ENCODE measurements at regions not wholly inside any gene's neighbourhood (a gene's known extent, or its start where the extent isn't known, plus 50 kb on each side); places are given as distances from the start of the nearest gene placed in this dataset.
"Not testable (repeated sequence)": the region's sequence is repeated elsewhere in the genome, so short reads cannot be mapped to it uniquely, and the experiment has no call there.

DNA sequence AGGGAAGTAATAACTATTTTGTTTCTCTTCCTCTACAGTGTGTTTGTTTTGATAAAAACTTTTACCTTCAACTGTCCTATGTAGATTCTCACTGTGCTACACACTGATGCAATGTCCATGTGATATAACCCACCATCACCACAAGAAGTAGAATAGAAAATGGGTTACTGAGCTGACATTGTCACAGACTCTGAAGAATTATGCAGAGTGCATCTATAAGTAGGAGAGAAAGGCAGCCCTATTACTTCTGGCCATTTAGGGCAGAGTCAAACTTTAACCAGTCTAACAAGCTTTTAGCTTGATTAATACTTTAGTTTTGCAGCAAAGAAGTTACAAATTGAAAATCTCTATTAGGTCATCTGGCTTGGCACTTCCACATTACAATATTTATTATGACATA is 354.0 kb upstream of the CDH8 start:
- no peak for DNase-seq (ENCODE audit: low read depth)

GRCh38 chr16:62386411-62386810 is 350.2 kb upstream of the CDH8 start:
- no peak for DNase-seq (ENCODE audit: low read depth)

GRCh38 chr16:62383941-62384340 is 347.7 kb upstream of the CDH8 start:
- DNase-seq (ENCODE audit: low read depth) = no peak

DNA sequence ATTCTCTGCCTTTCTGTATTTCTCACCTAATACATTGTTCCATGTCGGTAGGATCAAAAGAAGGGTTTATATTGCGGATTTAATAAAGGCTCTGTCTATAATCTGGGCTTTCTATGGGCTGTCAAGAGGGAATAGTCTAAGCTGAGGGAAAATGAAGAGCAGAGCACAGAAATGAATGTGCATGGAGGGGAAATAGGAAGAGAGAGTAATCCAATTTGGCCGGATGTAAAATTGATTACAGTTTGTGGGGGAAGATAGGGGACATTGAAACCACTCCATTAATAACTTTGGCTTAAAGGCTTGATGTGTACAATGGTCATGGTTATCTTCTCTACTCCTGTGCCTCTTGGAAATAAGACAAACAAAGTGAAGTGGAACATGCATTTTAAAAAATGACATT is 334.2 kb upstream of the CDH8 start:
- DNase-seq (ENCODE audit: low read depth) = no peak

DNA sequence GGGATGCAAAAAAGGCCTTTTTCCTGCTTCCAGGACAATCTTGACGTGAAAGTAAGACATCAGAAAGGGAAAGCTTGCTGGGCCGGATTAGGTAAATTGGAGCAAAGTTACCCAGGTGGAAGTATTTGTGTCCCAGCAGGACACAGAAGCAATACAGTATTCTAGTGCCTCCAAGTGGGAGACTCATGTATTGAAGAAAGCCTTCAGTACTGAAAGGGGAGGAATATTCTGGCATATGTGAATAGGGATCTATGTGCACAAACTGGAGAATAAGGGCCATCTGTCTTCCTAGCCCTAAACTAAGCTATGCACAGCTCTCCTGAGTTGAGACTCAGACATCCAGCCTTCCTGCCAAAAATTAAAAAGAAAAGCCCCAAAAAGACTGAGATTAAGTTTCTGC is 327.3 kb upstream of the CDH8 start:
- DNase-seq (ENCODE audit: low read depth) = no peak

DNA sequence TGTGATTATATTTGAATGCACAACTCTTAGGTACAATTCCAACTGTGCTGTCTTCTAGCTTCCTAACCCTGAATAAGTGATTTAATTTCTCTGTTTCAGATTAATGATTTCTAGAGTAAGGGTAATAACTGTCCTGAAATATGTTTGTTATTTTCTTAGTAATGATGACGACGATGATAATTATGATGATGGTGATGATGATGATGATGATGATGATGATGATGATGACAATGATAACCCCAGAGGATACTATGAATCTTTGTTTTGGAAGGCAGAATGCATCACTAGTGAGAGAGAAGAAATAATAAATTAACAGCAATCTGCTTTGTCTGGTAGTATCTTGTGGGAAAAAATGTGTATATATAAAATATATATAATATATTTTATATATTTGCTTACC is 317.1 kb upstream of the CDH8 start:
- DNase-seq (ENCODE audit: low read depth) = no peak

GRCh38 chr16:62342216-62342615 is 306.0 kb upstream of the CDH8 start:
- no peak for DNase-seq (ENCODE audit: low read depth)

DNA sequence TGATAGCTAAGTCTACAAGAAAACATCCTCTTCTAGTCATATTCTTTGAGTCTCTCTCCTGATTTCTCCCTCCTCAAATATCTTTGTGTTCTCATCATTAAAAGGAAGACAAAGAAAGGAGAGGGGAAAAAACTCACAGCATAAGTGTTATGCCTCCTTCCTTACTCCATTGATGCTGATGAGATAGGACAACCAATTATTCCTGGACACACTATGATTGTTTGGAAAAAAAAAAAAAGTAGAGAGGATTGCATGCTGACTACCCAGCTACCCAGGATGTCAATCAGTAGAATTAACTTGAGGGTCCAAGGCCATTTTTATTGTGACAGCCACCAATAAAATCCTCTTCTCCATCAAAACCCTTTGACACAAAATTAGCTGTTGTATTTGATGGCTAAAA is 299.1 kb upstream of the CDH8 start:
- no peak for DNase-seq (ENCODE audit: low read depth)

DNA sequence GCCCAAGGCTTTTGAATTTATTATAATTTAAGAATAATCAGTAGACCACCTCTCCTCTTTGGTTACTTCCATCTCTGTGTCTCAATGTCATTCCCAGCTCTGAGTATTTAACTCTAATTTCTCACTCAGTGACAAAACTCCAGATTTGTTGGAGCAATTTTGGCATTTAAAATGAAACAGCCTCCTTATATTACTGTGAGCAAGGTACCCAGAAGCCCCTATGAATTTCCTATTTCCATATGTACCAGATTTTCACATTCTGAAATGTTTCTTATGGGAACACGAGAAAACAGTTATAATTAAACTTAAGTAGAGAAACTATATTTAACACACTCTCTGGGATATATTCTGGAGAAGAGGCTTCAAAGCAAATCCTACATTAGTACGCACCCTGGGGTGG is 285.4 kb upstream of the CDH8 start:
- no peak for DNase-seq (ENCODE audit: low read depth)

DNA sequence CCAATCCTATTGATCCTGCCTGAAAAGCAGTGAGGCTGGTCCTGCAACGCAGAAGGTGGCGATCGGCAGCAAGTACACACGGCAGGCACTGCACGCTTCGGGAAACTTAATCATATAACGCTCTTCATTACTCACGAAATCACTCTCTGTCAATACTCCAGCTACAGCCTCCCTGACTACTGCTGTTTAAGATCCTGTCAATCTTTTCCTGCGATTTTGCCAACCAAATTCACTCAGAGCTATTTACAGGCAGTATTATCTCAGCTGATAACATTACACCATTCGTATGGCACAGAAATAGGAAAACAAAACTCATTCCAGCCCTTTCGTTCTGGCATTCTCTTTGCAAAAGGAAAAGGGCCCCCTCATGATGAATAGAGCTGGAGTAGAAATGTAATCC is 262.4 kb upstream of the CDH8 start:
- no peak for DNase-seq (ENCODE audit: low read depth)

DNA sequence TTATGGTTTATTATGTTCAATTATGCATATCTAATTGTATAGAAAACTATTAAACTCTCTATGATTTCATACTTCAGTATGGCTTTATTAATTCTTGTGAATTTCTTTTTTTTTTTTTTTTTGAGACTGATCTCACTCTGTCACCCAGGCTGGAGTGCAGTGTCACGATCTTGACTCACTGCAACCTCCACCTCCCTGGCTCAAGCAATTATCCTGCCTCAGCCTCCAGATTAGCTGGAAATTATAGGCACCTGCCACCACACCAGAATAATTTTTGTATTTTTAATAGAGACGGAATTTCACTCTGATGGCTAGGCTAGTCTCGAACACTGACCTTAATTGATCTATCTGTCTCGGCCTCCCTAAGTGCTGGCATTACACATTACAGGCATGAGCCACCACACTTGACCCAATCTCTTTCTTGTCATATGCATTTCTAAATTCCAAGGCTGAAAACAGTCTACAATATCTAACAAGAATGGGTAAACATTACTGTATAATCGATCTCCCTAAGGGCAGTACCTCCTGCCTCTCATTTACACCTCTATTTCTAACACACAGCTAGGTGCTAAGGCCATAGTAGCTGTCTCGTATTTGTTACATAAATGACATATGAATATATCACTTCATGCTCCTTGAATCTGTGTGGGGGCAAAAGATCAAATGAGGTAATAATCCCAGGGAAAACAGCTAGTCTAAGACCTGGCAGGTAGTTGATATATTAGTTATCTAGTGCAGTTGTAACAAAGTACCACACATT is 258.2 kb upstream of the CDH8 start:
- no peak for DNase-seq (ENCODE audit: low read depth)

DNA sequence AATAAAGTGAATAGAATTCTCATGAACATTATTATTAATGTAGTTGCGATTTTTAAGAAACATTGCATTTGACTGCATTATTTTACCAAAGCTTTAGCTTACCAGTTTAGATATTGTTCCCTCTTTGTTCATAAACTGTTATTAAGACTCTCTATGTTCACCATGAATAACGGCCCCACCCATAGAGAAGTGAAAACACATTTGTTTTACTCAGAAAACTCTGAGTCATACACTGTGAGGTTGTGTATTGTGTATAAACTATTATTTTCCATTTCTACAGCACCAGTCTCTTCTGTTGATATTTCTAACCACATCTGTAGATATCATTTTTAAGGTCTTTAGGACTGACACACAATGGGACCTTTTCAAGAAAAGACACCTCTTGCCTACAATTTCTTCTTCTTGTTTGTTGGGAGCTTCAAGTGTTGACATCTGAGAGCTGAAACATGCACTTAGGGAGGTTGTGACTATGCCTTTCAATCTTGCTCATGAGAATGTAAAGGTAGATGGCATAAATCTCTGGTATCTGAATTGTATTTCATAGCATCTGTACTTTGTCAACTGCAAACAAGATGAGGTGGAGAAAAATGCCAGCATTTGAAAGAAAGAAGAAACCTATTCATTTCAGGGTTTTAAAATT is 252.9 kb upstream of the CDH8 start:
- DNase-seq (ENCODE audit: low read depth) = no peak

- DNase-seq (ENCODE audit: low read depth) = no peak
Observed at GRCh38 chr16:62280506-62280905, 244.3 kb upstream of the CDH8 start.

GRCh38 chr16:62277942-62278341 is 241.7 kb upstream of the CDH8 start:
- no peak for DNase-seq (ENCODE audit: low read depth)

GRCh38 chr16:62276637-62277036 is 240.4 kb upstream of the CDH8 start:
- no peak for DNase-seq (ENCODE audit: low read depth)

DNA sequence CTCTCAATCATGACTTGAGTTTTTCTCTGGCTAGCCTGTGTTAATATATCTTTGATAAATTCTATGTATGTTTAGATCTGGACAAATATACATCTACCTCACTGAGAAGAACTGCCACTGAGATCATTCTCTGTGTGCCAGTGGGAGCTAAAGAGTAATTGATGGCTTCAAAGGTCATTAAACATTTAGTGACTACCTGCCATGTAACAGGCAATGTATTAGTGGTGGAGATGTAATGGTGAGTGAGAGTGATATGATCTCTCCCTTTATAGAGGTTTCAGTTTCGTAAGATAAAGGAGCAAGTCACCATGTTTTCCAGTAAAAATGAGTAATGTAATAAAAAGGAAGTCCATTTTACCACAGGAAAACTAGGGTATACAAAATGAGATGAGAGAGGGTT is 235.8 kb upstream of the CDH8 start:
- DNase-seq (ENCODE audit: low read depth) = no peak

DNA sequence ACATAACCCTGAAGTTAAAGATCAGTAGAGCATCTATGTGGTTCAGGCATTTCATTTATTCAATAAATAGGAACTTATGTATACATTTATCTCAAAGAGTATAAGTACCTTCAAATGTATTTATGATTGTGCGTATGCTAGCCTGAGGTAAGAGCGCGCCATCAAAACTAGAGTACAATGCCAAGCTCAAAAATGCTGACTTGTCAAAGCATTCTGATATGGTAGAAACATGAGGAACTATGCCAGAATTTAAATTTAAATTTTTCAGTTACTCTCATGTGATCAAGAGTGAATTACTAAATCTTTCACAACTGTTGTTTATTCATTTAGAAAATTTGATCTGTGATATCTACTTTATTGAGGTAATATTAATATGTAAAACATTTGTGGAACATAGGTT is 225.5 kb upstream of the CDH8 start:
- no peak for DNase-seq (ENCODE audit: low read depth)

DNA sequence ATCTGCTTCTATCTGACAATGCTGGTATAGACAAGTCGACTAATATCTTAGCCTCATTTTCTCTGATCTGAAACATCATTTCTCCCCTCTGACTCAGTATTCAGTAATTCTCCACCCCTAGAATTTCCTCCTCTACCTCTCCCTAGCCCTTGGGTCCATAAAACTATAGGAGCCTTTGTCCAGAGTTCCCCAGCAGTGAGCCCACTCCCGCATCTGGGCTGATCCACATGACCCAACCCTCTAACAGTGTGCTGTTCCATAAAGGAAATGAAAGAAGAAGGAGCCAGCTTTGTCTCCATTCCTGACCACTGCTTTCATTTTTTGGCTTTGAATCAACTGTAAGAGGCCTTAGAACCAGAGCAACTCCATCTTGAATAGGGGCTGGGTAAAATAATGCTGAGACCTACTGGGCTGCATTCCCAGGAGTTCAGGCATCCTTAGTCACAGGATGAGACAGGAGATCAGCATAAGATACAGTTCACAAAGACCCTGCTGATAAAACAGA is 222.7 kb upstream of the CDH8 start:
- DNase-seq (ENCODE audit: low read depth) = not testable (repeated sequence)

GRCh38 chr16:62256406-62256805 is 220.2 kb upstream of the CDH8 start:
- DNase-seq (ENCODE audit: low read depth) = no peak

GRCh38 chr16:62254847-62255246 is 218.6 kb upstream of the CDH8 start:
- peak; percentile 10 for DNase-seq (ENCODE audit: low read depth)

DNA sequence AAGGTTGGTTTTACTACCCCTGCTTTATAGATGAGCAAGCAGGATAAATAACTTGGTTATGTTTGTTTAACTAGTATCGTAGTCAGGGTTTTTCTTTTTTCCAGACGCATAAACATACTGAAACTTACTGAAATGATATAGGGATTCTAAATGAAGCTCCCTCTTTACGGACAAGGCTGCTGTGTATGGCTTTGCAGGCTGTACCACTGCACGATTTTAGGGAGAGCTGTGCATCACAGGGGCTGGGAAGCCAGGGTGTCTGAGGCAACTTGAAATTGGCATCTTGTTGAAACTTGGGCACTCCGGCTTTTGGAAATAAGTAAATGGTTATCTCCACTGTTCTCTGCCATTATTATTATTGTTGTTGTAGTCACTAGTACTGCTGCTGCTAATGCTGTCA is 218.1 kb upstream of the CDH8 start:
- DNase-seq (ENCODE audit: low read depth) = no peak

GRCh38 chr16:62253966-62254365 is 217.7 kb upstream of the CDH8 start:
- no peak for DNase-seq (ENCODE audit: low read depth)

- no peak for DNase-seq (ENCODE audit: low read depth)
Observed at GRCh38 chr16:62249069-62249468, 212.8 kb upstream of the CDH8 start.

DNA sequence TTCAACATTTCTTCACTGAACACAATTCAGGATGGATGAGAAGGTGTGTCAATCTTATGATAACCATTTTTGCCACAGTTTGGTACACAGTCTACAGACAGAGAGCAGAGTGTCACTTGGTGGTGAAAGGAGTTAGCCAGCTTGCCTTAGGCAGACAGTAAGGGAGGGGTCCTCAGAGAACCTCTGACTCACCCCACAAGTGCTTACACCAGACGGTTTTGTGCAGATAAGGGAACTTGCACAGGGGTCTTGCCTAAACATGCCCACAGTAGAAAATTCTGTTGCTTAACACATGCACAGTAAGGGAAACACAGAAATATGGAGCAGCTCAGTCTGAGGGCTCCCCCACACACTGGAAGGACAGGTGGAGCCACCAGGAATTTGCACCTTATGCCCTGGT is 204.5 kb upstream of the CDH8 start:
- DNase-seq (ENCODE audit: low read depth) = no peak

All from HS-5 (cell line).